ENCODE measurements at regions not wholly inside any gene's neighbourhood (a gene's known extent, or its start where the extent isn't known, plus 50 kb on each side); places are given as distances from the start of the nearest gene placed in this dataset.
"Not testable (repeated sequence)": the region's sequence is repeated elsewhere in the genome, so short reads cannot be mapped to it uniquely, and the experiment has no call there.

- DNase-seq (ENCODE audit: low spot score): no peak
Observed at GRCh38 chr3:87491843-87492242, 215.5 kb upstream of the POU1F1 start.

- no peak for DNase-seq (ENCODE audit: low spot score)
Observed at GRCh38 chr3:87489892-87490291, 213.5 kb upstream of the POU1F1 start.

GRCh38 chr3:87488765-87489164, 212.4 kb upstream of the POU1F1 start:
- no peak for DNase-seq (ENCODE audit: low spot score)

GRCh38 chr3:87486635-87487034, 210.3 kb upstream of the POU1F1 start:
- not testable (repeated sequence) for DNase-seq (ENCODE audit: low spot score)

- DNase-seq (ENCODE audit: low spot score): no peak
Observed at GRCh38 chr3:87486115-87486514, 209.7 kb upstream of the POU1F1 start.

- DNase-seq (ENCODE audit: low spot score): no peak
Observed at GRCh38 chr3:87478716-87479115, 202.3 kb upstream of the POU1F1 start.

- DNase-seq (ENCODE audit: low spot score): no peak
Observed at GRCh38 chr3:87473944-87474343, 197.6 kb upstream of the POU1F1 start.

GRCh38 chr3:87468938-87469337, 192.6 kb upstream of the POU1F1 start:
- DNase-seq (ENCODE audit: low spot score): no peak

GRCh38 chr3:87468235-87468634, 191.9 kb upstream of the POU1F1 start:
- no peak for DNase-seq (ENCODE audit: low spot score)

- no peak for DNase-seq (ENCODE audit: low spot score)
Observed at GRCh38 chr3:87462228-87462627, 185.8 kb upstream of the POU1F1 start.

- DNase-seq (ENCODE audit: low spot score): no peak
Observed at GRCh38 chr3:87461443-87461842, 185.1 kb upstream of the POU1F1 start.

GRCh38 chr3:87461036-87461435, 184.7 kb upstream of the POU1F1 start:
- no peak for DNase-seq (ENCODE audit: low spot score)

GRCh38 chr3:87448558-87448957, 172.2 kb upstream of the POU1F1 start:
- no peak for DNase-seq (ENCODE audit: low spot score)

GRCh38 chr3:87446849-87447387, 170.5 kb upstream of the POU1F1 start:
- DNase-seq (ENCODE audit: low spot score): no peak

- no peak for DNase-seq (ENCODE audit: low spot score)
Observed at GRCh38 chr3:87442470-87442869, 166.1 kb upstream of the POU1F1 start.

- DNase-seq (ENCODE audit: low spot score): no peak
Observed at GRCh38 chr3:87437765-87438164, 161.4 kb upstream of the POU1F1 start.

- no peak for DNase-seq (ENCODE audit: low spot score)
Observed at GRCh38 chr3:87436781-87437543, 160.6 kb upstream of the POU1F1 start.

GRCh38 chr3:87435926-87436620, 159.7 kb upstream of the POU1F1 start:
- peak; percentile 95 for DNase-seq (ENCODE audit: low spot score)

- not testable (repeated sequence) for DNase-seq (ENCODE audit: low spot score)
Observed at GRCh38 chr3:87433445-87433844, 157.1 kb upstream of the POU1F1 start.

GRCh38 chr3:87426918-87427317, 150.5 kb upstream of the POU1F1 start:
- DNase-seq (ENCODE audit: low spot score): no peak

- DNase-seq (ENCODE audit: low spot score): no peak
Observed at GRCh38 chr3:87425056-87425455, 148.7 kb upstream of the POU1F1 start.

- no peak for DNase-seq (ENCODE audit: low spot score)
Observed at GRCh38 chr3:87423336-87423735, 147.0 kb upstream of the POU1F1 start.

- DNase-seq (ENCODE audit: low spot score): no peak
Observed at GRCh38 chr3:87422333-87422732, 145.9 kb upstream of the POU1F1 start.

All from cerebellar cortex (tissue), 1 donor.